HCT116 (cell line): ENCODE measurements at regions not wholly inside any gene's neighbourhood (a gene's known extent, or its start where the extent isn't known, plus 50 kb on each side); places are given as distances from the start of the nearest gene placed in this dataset.

ENCODE experiments used
- ATAC-seq: fragments of 200-7000 bp; cut with Tn5 transposase; 2 replicates; pipeline ENCODE4 v1.9.1; 2020; ENCODE audit warnings: mild to moderate bottlenecking, moderate library complexity
- BruUV-seq: library from RNA; stranded (reverse); fragments of 400-500 nt; replicated peaks from 2 replicates; lab custom pipeline; 2021; lab: Mats Ljungman, UMichigan
- CTCF ChIA-PET: fragments of 300-600 bp; sonication (Branson Sonifier 250); formaldehyde crosslinking; loops from one replicate; lab custom pipeline; 2021; ENCODE audit warnings: antibody characterized with exemption; lab: Charles Lee
- POLR2A ChIA-PET: fragments of 300-600, 350-600 bp; sonication (Branson Sonifier 250); formaldehyde crosslinking; loops from one replicate; lab custom pipeline; 2021; ENCODE audit warnings: antibody characterized with exemption; lab: Charles Lee
- RAD21 ChIA-PET, 2 experiments: fragments of 300-600 bp; sonication (Branson Sonifier 250); formaldehyde crosslinking; loops; one replicate each; lab custom pipeline; 2023; ENCODE audit warnings: low total read pairs in 2 of 2; ENCODE audit not compliant: uncharacterized antibody in 2 of 2, unreplicated experiment in 2 of 2, low non-redundant PET in 1 of 2; lab: Charles Lee
- DNase-seq: peaks from one replicate; pipeline ENCODE4 v3.0.0-alpha.2; 2010; ENCODE audit warnings: low read depth, low spot score
- H2AFZ ChIP-seq: fragments of 200-600 bp; shearing (Covaris generic), sonication (generic); 2 replicates; pipeline ENCODE4 v1.6.1; 2017; ENCODE audit warnings: low read depth, mixed run types, mixed read lengths, antibody characterized with exemption, low read length; ENCODE audit not compliant: poor library complexity, severe bottlenecking
- H3K27ac ChIP-seq: 2 replicates; pipeline ENCODE4 v1.5.1; 2012; ENCODE audit warnings: low read depth, low read length
- H3K27me3 ChIP-seq: fragments of 200-600 bp; sonication (generic); 2 replicates; pipeline ENCODE4 v1.6.1; 2016; ENCODE audit warnings: mixed run types, low read length, mixed read lengths; ENCODE audit not compliant: insufficient read depth
- H3K36me3 ChIP-seq, 2 experiments: fragments of 200-500 bp in 1 of 2; fragments of 200-600 bp in 1 of 2; sonication (Bioruptor generic) in 1 of 2; sonication (generic) in 1 of 2; 2 replicates each; pipeline versions ENCODE4 v1.5.1 to v1.6.1; 2014 to 2016; ENCODE audit warnings: low read length in 2 of 2, inconsistent platforms in 1 of 2, mixed read lengths in 1 of 2, mixed run types in 1 of 2; ENCODE audit not compliant: insufficient read depth in 2 of 2, control insufficient read depth in 1 of 2
- H3K4me1 ChIP-seq, 2 experiments: fragments of 200-600 bp in 1 of 2; sonication (generic) in 1 of 2; 2 replicates each; pipeline versions ENCODE4 v1.5.1 to v1.6.1; 2012 to 2017; ENCODE audit warnings: low read length in 2 of 2, inconsistent platforms in 1 of 2, mild to moderate bottlenecking in 1 of 2, mixed read lengths in 1 of 2, mixed run types in 1 of 2, moderate library complexity in 1 of 2; ENCODE audit not compliant: insufficient read depth in 2 of 2, control insufficient read depth in 1 of 2
- H3K4me2 ChIP-seq: fragments of 200-600 bp; sonication (generic); 2 replicates; pipeline ENCODE4 v1.6.1; 2017; ENCODE audit warnings: mixed run types, low read length, mixed read lengths
- H3K4me3 ChIP-seq, 2 experiments: fragments of 200-600 bp in 1 of 2; sonication (generic) in 1 of 2; replicated peaks in 1 of 2; 2 replicates each; pipeline ENCODE4 v1.5.1; 2011 to 2016; ENCODE audit warnings: low read length in 2 of 2, control low read depth in 1 of 2, low read depth in 1 of 2, mild to moderate bottlenecking in 1 of 2, mixed read lengths in 1 of 2, mixed run types in 1 of 2
- H3K79me2 ChIP-seq: fragments of 200-600 bp; sonication (generic); 2 replicates; pipeline ENCODE4 v1.6.1; 2017; ENCODE audit warnings: mild to moderate bottlenecking, mixed run types, low read length, moderate library complexity, mixed read lengths; ENCODE audit not compliant: insufficient read depth
- H3K9ac ChIP-seq: fragments of 200-600 bp; sonication (generic); 2 replicates; pipeline ENCODE4 v1.6.1; 2016; ENCODE audit warnings: low read length, mixed read lengths
- H3K9me2 ChIP-seq: fragments of 200-600 bp; sonication (generic), shearing (Covaris generic); 2 replicates; pipeline ENCODE4 v1.6.1; 2017; ENCODE audit warnings: mixed run types, mild to moderate bottlenecking, moderate library complexity; ENCODE audit not compliant: insufficient read depth
- H3K9me3 ChIP-seq, 2 experiments: fragments of 200-500 bp in 1 of 2; fragments of 200-600 bp in 1 of 2; sonication (Bioruptor generic) in 1 of 2; sonication (generic) in 1 of 2; 2 replicates each; pipeline ENCODE4 v1.6.1; 2014 to 2017; ENCODE audit warnings: low read length in 2 of 2, mixed read lengths in 2 of 2, inconsistent platforms in 1 of 2, low read depth in 1 of 2, mild to moderate bottlenecking in 1 of 2, mixed run types in 1 of 2, moderate library complexity in 1 of 2; ENCODE audit not compliant: control insufficient read depth in 1 of 2, insufficient read depth in 1 of 2
- H4K20me1 ChIP-seq: fragments of 200-600 bp; sonication (generic), shearing (Covaris generic); 2 replicates; pipeline ENCODE4 v1.6.1; 2017; ENCODE audit warnings: mixed run types, mild to moderate bottlenecking, moderate library complexity; ENCODE audit not compliant: insufficient read depth
- CBX3 ChIP-seq: IDR thresholded peaks from 2 replicates; pipeline ENCODE4 v1.6.1; 2012; ENCODE audit warnings: low read depth
- FOSL1 ChIP-seq: IDR thresholded peaks from 2 replicates; pipeline ENCODE4 v1.6.1; 2012; ENCODE audit warnings: low read depth
- POLR2A ChIP-seq: IDR thresholded peaks from 2 replicates; pipeline ENCODE4 v1.7.0; 2011; ENCODE audit warnings: borderline replicate concordance; ENCODE audit not compliant: insufficient read depth, insufficient read length; ENCODE audit errors: extremely low read depth
- POLR2AphosphoS5 ChIP-seq: IDR thresholded peaks from 2 replicates; pipeline ENCODE4 v1.6.1; 2011; ENCODE audit warnings: mild to moderate bottlenecking, low read depth, low read length, moderate library complexity
- SP1 ChIP-seq: IDR thresholded peaks from 2 replicates; pipeline ENCODE4 v1.6.1; 2012; ENCODE audit warnings: low read depth
- YY1 ChIP-seq: IDR thresholded peaks from 2 replicates; pipeline ENCODE4 v1.6.1; 2011; ENCODE audit warnings: low read length, low read depth, moderate library complexity, mild to moderate bottlenecking; ENCODE audit not compliant: insufficient replicate concordance; ENCODE audit errors: extremely low read depth
- intact Hi-C: fragments of 100-400 bp; cut with micrococcal nuclease; formaldehyde crosslinking; loops from 2 replicates; pipeline ENCODE4 v1.10.0; 2022

DNA sequence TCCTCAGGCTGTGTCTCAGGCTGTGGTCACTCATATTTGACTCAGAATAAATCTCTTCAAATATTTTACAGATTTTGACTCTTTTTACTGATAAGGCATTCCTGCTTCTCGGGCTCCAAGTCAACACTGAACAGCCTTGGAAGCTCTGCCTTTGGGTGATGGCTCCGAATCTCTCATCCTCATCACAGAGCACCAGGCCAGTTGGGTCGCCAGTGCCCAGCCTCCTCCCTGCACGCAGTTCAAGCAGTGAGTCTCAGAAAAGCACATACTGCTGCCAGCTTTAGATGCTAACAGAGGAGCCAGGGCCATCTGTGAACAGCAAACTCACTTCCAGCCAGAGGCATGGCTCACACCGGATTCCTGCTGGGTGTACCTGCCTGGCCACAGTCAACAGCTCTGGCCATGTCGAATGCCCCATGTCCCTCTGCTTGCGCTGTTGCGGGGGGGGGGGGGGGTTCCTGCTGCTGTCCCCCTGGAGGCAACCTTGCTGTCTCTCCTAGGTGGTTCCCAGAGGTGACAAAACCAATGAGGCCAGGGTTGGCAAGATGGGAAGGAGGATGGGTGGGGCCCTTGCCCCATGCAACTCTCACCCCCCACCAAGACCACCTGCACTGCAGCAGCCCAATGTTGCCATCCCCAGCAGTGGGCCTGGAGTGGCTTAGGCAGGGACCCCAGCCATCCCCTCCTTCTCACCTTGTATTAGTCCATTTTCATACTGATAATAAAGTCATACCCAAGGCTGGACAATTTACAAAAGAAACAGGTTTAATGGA is 248.8 kb downstream of the ERMARD start:
- no peaks in the 10 kb centered on the region for H3K9me2 ChIP-seq
- no peaks in the 10 kb centered on the region for H4K20me1 ChIP-seq
- no peak overlapping the region for H3K27ac ChIP-seq
- H3K9ac ChIP-seq = no peak overlapping the region
- BruUV-seq = no TSS peak
- H3K27me3 ChIP-seq = no peaks in the 10 kb centered on the region
- intact Hi-C loops = no loop called here
- no peaks in the 10 kb centered on the region for H3K4me1 ChIP-seq
- no peak for ATAC-seq
- no peaks in the 10 kb centered on the region for H3K36me3 ChIP-seq
- H2AFZ ChIP-seq = no peak overlapping the region
- RAD21 ChIA-PET = no interaction called here
- TF ChIP-seq SP1 (no peak), CBX3 (no peak)
- TF ChIP-seq, all 23 proteins: peak for 0
- DNase-seq = no peak
- ChIA-PET POLR2A (no interaction called here), CTCF (no interaction called here)
- Histone ChIP-seq H3K79me2 (no peaks in the 10 kb centered on the region), H3K4me3 (no peak overlapping the region), H3K9me3 (no peaks in the 10 kb centered on the region; a peak in 1 of 4 replicates), H3K4me2 (no peak overlapping the region)

DNA sequence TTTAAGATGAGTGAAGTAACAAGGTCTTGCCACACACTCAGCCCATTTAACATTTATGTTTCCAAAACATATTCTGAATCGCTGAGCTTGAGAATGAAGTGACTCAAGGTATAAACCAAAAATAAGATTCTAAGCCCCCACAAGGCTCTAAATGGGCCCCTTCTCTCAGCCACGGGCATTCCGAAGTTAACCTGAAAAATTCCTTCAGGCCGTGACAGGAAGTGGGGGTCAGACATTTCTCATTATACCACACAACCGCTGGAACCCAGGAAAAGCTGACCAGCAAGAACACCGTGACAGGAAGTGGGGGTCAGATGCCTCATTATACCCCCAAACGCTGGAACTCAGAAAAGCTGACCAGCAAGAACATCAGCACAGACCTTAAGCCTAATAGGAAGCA is 247.9 kb downstream of the ERMARD start:
- TF ChIP-seq POLR2AphosphoS5 = no peak
- TF ChIP-seq YY1 = no peak
- no peak for TF ChIP-seq POLR2A
- no peak for TF ChIP-seq FOSL1
- CTCF ChIA-PET = no interaction called here
- POLR2A ChIA-PET = no interaction called here
- H3K36me3 ChIP-seq = no peaks in the 10 kb centered on the region
- no peak overlapping the region for H2AFZ ChIP-seq
- no peak overlapping the region for H3K4me2 ChIP-seq
- DNase-seq (no peak), ATAC-seq (no peak)
- no peaks in the 10 kb centered on the region for H3K79me2 ChIP-seq
- intact Hi-C loops = no loop called here
- H3K4me1 ChIP-seq = no peaks in the 10 kb centered on the region
- no TSS peak for BruUV-seq
- H3K4me3 ChIP-seq = no peak overlapping the region
- H3K9ac ChIP-seq = no peak overlapping the region
- H3K9me2 ChIP-seq = no peaks in the 10 kb centered on the region
- H3K27me3 ChIP-seq = no peaks in the 10 kb centered on the region
- H3K9me3 ChIP-seq = no peaks in the 10 kb centered on the region; a peak in 1 of 4 replicates
- H4K20me1 ChIP-seq = no peaks in the 10 kb centered on the region
- no peak overlapping the region for H3K27ac ChIP-seq
- RAD21 ChIA-PET = no interaction called here
